ENCODE measurements at regions not wholly inside any gene's neighbourhood (a gene's known extent, or its start where the extent isn't known, plus 50 kb on each side); places are given as distances from the start of the nearest gene placed in this dataset.

- WGBS (ENCODE audit: insufficient coverage): 75% methylated on average over 1 of the region's 1 CpG
- Mint-ChIP-seq H3K27me3 (no peaks in the 10 kb centered on the region), H3K27ac (no peak overlapping the region), H3K36me3 (no peaks in the 10 kb centered on the region), H3K4me3 (no peak overlapping the region), H3K9me3 (peaks cover 5 to 16% (median 12%) of the 10 kb centered on the region in 3 donors), H3K4me1 (no peaks in the 10 kb centered on the region)
- DNase-seq (no peak), ATAC-seq (replicated peaks in 1 of 4) (no peak)
- H3K4me1 ChIP-seq (ENCODE audit: control insufficient read depth in 1 of 2, extremely low read depth in 1 of 2, insufficient read depth in 2 of 2, low read length in 2 of 2): no peaks in the 10 kb centered on the region
- H3K36me3 ChIP-seq (ENCODE audit: control insufficient read depth in 2 of 2, extremely low read depth in 1 of 2, insufficient read depth in 1 of 2, low read length in 1 of 2): no peaks in the 10 kb centered on the region
- ChIA-PET POLR2A (no interaction called here), CTCF (no interaction called here)
- no peaks in the 10 kb centered on the region for H3K27me3 ChIP-seq (replicated peaks in 1 of 2; ENCODE audit: control insufficient read depth in 2 of 2, extremely low read depth in 1 of 2, insufficient read depth in 2 of 2, low read length in 1 of 2)
- no peaks in the 10 kb centered on the region for H3K9me3 ChIP-seq
- no peak overlapping the region for H3K27ac ChIP-seq (ENCODE audit: low read length)
- H3K4me3 ChIP-seq (ENCODE audit: control insufficient read depth in 1 of 2, extremely low read depth in 1 of 2, low read length in 1 of 2): no peak overlapping the region
These were observed 1142.0 kb upstream of the PIK3C3 start for GRCh38 chr18:40812981-40813515.

GRCh38 chr18:40810372-40810771, 1144.7 kb upstream of the PIK3C3 start:
- Histone ChIP-seq H3K4me1 (ENCODE audit: control insufficient read depth in 1 of 2, extremely low read depth in 1 of 2, insufficient read depth in 2 of 2, low read length in 2 of 2) (no peaks in the 10 kb centered on the region), H3K4me3 (ENCODE audit: control insufficient read depth in 1 of 2, extremely low read depth in 1 of 2, low read length in 1 of 2) (no peak overlapping the region), H3K27ac (ENCODE audit: low read length) (no peak overlapping the region), H3K36me3 (ENCODE audit: control insufficient read depth in 2 of 2, extremely low read depth in 1 of 2, insufficient read depth in 1 of 2, low read length in 1 of 2) (no peaks in the 10 kb centered on the region), H3K9me3 (no peaks in the 10 kb centered on the region), H3K27me3 (replicated peaks in 1 of 2; ENCODE audit: control insufficient read depth in 2 of 2, extremely low read depth in 1 of 2, insufficient read depth in 2 of 2, low read length in 1 of 2) (no peaks in the 10 kb centered on the region)
- Mint-ChIP-seq H3K27me3 (no peaks in the 10 kb centered on the region), H3K36me3 (no peaks in the 10 kb centered on the region), H3K4me3 (no peak overlapping the region), H3K4me1 (no peaks in the 10 kb centered on the region), H3K27ac (no peak overlapping the region), H3K9me3 (peaks cover under 1 to 10% (median 5%) of the 10 kb centered on the region in 3 donors)
- ATAC-seq (replicated peaks in 1 of 4): no peak
- DNase-seq: no peak
- ChIA-PET CTCF (no interaction called here), POLR2A (no interaction called here)

- Mint-ChIP-seq H3K4me1 (no peaks in the 10 kb centered on the region), H3K36me3 (no peaks in the 10 kb centered on the region), H3K27ac (no peak overlapping the region), H3K27me3 (no peaks in the 10 kb centered on the region), H3K4me3 (no peak overlapping the region), H3K9me3 (peaks cover 15 to 22% (median 18%) of the 10 kb centered on the region in 3 donors)
- no peak for DNase-seq
- no peaks in the 10 kb centered on the region for H3K9me3 ChIP-seq
- no peak overlapping the region for H3K4me3 ChIP-seq (ENCODE audit: control insufficient read depth in 1 of 2, extremely low read depth in 1 of 2, low read length in 1 of 2)
- ChIA-PET POLR2A (no interaction called here), CTCF (no interaction called here)
- no peaks in the 10 kb centered on the region for H3K4me1 ChIP-seq (ENCODE audit: control insufficient read depth in 1 of 2, extremely low read depth in 1 of 2, insufficient read depth in 2 of 2, low read length in 2 of 2)
- ATAC-seq (replicated peaks in 1 of 4): no peak
- H3K27ac ChIP-seq (ENCODE audit: low read length): no peak overlapping the region
- WGBS (ENCODE audit: insufficient coverage): 56% methylated on average over 3 of the region's 4 CpGs
- H3K27me3 ChIP-seq (replicated peaks in 1 of 2; ENCODE audit: control insufficient read depth in 2 of 2, extremely low read depth in 1 of 2, insufficient read depth in 2 of 2, low read length in 1 of 2): no peaks in the 10 kb centered on the region
- no peaks in the 10 kb centered on the region for H3K36me3 ChIP-seq (ENCODE audit: control insufficient read depth in 2 of 2, extremely low read depth in 1 of 2, insufficient read depth in 1 of 2, low read length in 1 of 2)
These were observed 1165.7 kb upstream of the PIK3C3 start for GRCh38 chr18:40789286-40789685.

- ChIA-PET CTCF (interaction anchor here in 1 of 2 donors (0.6 kb wide), 1 partner anchor 9 kb away, joined by 4 read pairs; no protein-coding TSS in a partner anchor), POLR2A (no interaction called here)
- DNase-seq (no peak), ATAC-seq (replicated peaks in 1 of 4) (no peak)
- Histone ChIP-seq H3K27ac (ENCODE audit: low read length) (no peak overlapping the region), H3K9me3 (no peaks in the 10 kb centered on the region), H3K27me3 (replicated peaks in 1 of 2; ENCODE audit: control insufficient read depth in 2 of 2, extremely low read depth in 1 of 2, insufficient read depth in 2 of 2, low read length in 1 of 2) (no peaks in the 10 kb centered on the region), H3K4me3 (ENCODE audit: control insufficient read depth in 1 of 2, extremely low read depth in 1 of 2, low read length in 1 of 2) (no peak overlapping the region), H3K36me3 (ENCODE audit: control insufficient read depth in 2 of 2, extremely low read depth in 1 of 2, insufficient read depth in 1 of 2, low read length in 1 of 2) (no peaks in the 10 kb centered on the region), H3K4me1 (ENCODE audit: control insufficient read depth in 1 of 2, extremely low read depth in 1 of 2, insufficient read depth in 2 of 2, low read length in 2 of 2) (no peaks in the 10 kb centered on the region)
- Mint-ChIP-seq H3K27me3 (no peaks in the 10 kb centered on the region), H3K9me3 (peaks cover 0 to 41% (median 34%) of the 10 kb centered on the region in 3 donors), H3K4me3 (no peak overlapping the region), H3K27ac (no peak overlapping the region), H3K4me1 (no peaks in the 10 kb centered on the region), H3K36me3 (no peaks in the 10 kb centered on the region)
- WGBS (ENCODE audit: insufficient coverage): no CpG with 5 or more reads among the region's 3 CpGs
These were observed 1172.4 kb upstream of the PIK3C3 start for GRCh38 chr18:40782453-40783130.

GRCh38 chr18:40769786-40770185, 1185.2 kb upstream of the PIK3C3 start:
- CTCF ChIA-PET: no interaction called here
- no peaks in the 10 kb centered on the region for H3K36me3 ChIP-seq (ENCODE audit: control insufficient read depth in 2 of 2, extremely low read depth in 1 of 2, insufficient read depth in 1 of 2, low read length in 1 of 2)
- H3K4me3 ChIP-seq (ENCODE audit: control insufficient read depth in 1 of 2, extremely low read depth in 1 of 2, low read length in 1 of 2): no peak overlapping the region
- H3K4me1 Mint-ChIP-seq: no peaks in the 10 kb centered on the region
- no peaks in the 10 kb centered on the region for H3K36me3 Mint-ChIP-seq
- ATAC-seq (replicated peaks in 1 of 4): no peak
- no peak for DNase-seq
- no peak overlapping the region for H3K27ac Mint-ChIP-seq
- no peaks in the 10 kb centered on the region for H3K27me3 Mint-ChIP-seq
- POLR2A ChIA-PET: no interaction called here
- H3K9me3 ChIP-seq: no peaks in the 10 kb centered on the region
- H3K4me1 ChIP-seq (ENCODE audit: control insufficient read depth in 1 of 2, extremely low read depth in 1 of 2, insufficient read depth in 2 of 2, low read length in 2 of 2): no peaks in the 10 kb centered on the region
- peaks cover 7 to 20% (median 14%) of the 10 kb centered on the region in 3 donors for H3K9me3 Mint-ChIP-seq
- no peak overlapping the region for H3K27ac ChIP-seq (ENCODE audit: low read length)
- H3K4me3 Mint-ChIP-seq: no peak overlapping the region
- no CpG with 5 or more reads among the region's 2 CpGs for WGBS (ENCODE audit: insufficient coverage)
- no peaks in the 10 kb centered on the region for H3K27me3 ChIP-seq (replicated peaks in 1 of 2; ENCODE audit: control insufficient read depth in 2 of 2, extremely low read depth in 1 of 2, insufficient read depth in 2 of 2, low read length in 1 of 2)

- ChIA-PET POLR2A (interaction anchor here in 1 of 2 donors (0.6 kb wide), 1 partner anchor 885 kb away, joined by 3 read pairs; no protein-coding TSS in a partner anchor), CTCF (no interaction called here)
- Mint-ChIP-seq H3K4me3 (no peak overlapping the region), H3K27me3 (no peaks in the 10 kb centered on the region), H3K27ac (no peak overlapping the region), H3K4me1 (no peaks in the 10 kb centered on the region), H3K36me3 (no peaks in the 10 kb centered on the region), H3K9me3 (peaks cover 8 to 27% (median 9%) of the 10 kb centered on the region in 3 donors)
- no peak for DNase-seq
- ATAC-seq (replicated peaks in 1 of 4): no peak
- 80% methylated on average over 2 of the region's 6 CpGs for WGBS (ENCODE audit: insufficient coverage)
- Histone ChIP-seq H3K27ac (ENCODE audit: low read length) (no peak overlapping the region), H3K4me3 (ENCODE audit: control insufficient read depth in 1 of 2, extremely low read depth in 1 of 2, low read length in 1 of 2) (no peak overlapping the region), H3K36me3 (ENCODE audit: control insufficient read depth in 2 of 2, extremely low read depth in 1 of 2, insufficient read depth in 1 of 2, low read length in 1 of 2) (no peaks in the 10 kb centered on the region), H3K27me3 (replicated peaks in 1 of 2; ENCODE audit: control insufficient read depth in 2 of 2, extremely low read depth in 1 of 2, insufficient read depth in 2 of 2, low read length in 1 of 2) (no peaks in the 10 kb centered on the region), H3K4me1 (ENCODE audit: control insufficient read depth in 1 of 2, extremely low read depth in 1 of 2, insufficient read depth in 2 of 2, low read length in 2 of 2) (no peaks in the 10 kb centered on the region), H3K9me3 (no peaks in the 10 kb centered on the region)
These were observed 1194.8 kb upstream of the PIK3C3 start for GRCh38 chr18:40760251-40760650.

Data from T-cell (primary cell).